PC-9 (cell line): ENCODE measurements at regions not wholly inside any gene's neighbourhood (a gene's known extent, or its start where the extent isn't known, plus 50 kb on each side); places are given as distances from the start of the nearest gene placed in this dataset.

Source experiments
- BruUV-seq: library from RNA; stranded (reverse); fragments of 400-500 nt; replicated peaks from 2 replicates; lab custom pipeline; 2021; lab: Mats Ljungman, UMichigan
- CTCF ChIA-PET: fragments of 300-600 bp; sonication (Branson Sonifier 250); formaldehyde crosslinking; loops from one replicate; lab custom pipeline; 2022; ENCODE audit warnings: antibody characterized with exemption; lab: Charles Lee
- POLR2A ChIA-PET: fragments of 300-600 bp; sonication (Branson Sonifier 250); formaldehyde crosslinking; loops from one replicate; lab custom pipeline; 2022; ENCODE audit warnings: antibody characterized with exemption; ENCODE audit not compliant: unreplicated experiment; lab: Charles Lee
- DNase-seq, 2 experiments: peaks; one replicate each; pipeline versions ENCODE4 v3.0.0 to v3.0.0-alpha.2; 2015 to 2022; ENCODE audit warnings: mixed read lengths in 1 of 2
- H2AFZ ChIP-seq: fragments of 200-600 bp; sonication (generic); 2 replicates; pipeline ENCODE4 v1.8.1; 2017; ENCODE audit warnings: antibody characterized with exemption
- H3F3A ChIP-seq: fragments of 200-600 bp; sonication (generic); 2 replicates; pipeline ENCODE4 v1.8.1; 2017; ENCODE audit warnings: antibody characterized with exemption, mild to moderate bottlenecking, low read depth; ENCODE audit not compliant: insufficient read depth
- H3K27ac ChIP-seq: fragments of 200-600 bp; sonication (generic); 2 replicates; pipeline ENCODE4 v1.6.1; 2016; ENCODE audit warnings: mixed run types
- H3K27me3 ChIP-seq: fragments of 200-600 bp; sonication (generic); 2 replicates; pipeline ENCODE4 v1.6.1; 2016; ENCODE audit warnings: low read depth, mixed run types; ENCODE audit not compliant: insufficient read depth
- H3K36me3 ChIP-seq: fragments of 200-600 bp; sonication (generic); 2 replicates; pipeline ENCODE4 v1.6.1; 2016; ENCODE audit warnings: low read depth, mixed run types
- H3K4me1 ChIP-seq: fragments of 200-600 bp; sonication (generic); replicated peaks from 2 replicates; pipeline ENCODE4 v1.6.1; 2016; ENCODE audit warnings: mixed run types; ENCODE audit not compliant: insufficient read depth
- H3K4me2 ChIP-seq: fragments of 200-600 bp; sonication (generic); 2 replicates; pipeline ENCODE4 v1.6.1; 2017; ENCODE audit warnings: mixed run types
- H3K4me3 ChIP-seq: fragments of 200-600 bp; sonication (generic); 2 replicates; pipeline ENCODE4 v1.6.1; 2016; ENCODE audit warnings: mixed run types
- H3K79me2 ChIP-seq: fragments of 200-600 bp; sonication (generic); 2 replicates; pipeline ENCODE4 v1.6.1; 2017; ENCODE audit warnings: low read depth, mixed run types
- H3K9me2 ChIP-seq: fragments of 200-600 bp; sonication (generic); 2 replicates; pipeline ENCODE4 v1.8.1; 2017; ENCODE audit warnings: mild to moderate bottlenecking; ENCODE audit not compliant: insufficient read depth
- H3K9me3 ChIP-seq: fragments of 200-600 bp; sonication (generic); 2 replicates; pipeline ENCODE4 v1.8.1; 2016; ENCODE audit warnings: low read depth; ENCODE audit not compliant: insufficient read depth
- H4K20me1 ChIP-seq: fragments of 200-600 bp; sonication (generic); 2 replicates; pipeline ENCODE4 v1.8.1; 2017; ENCODE audit not compliant: insufficient read depth
- EZH2 ChIP-seq: fragments of 200-600 bp; sonication (generic); IDR thresholded peaks from 2 replicates; pipeline ENCODE4 v1.8.0; 2017; ENCODE audit warnings: antibody characterized with exemption, low read depth
- intact Hi-C: fragments of 100-400 bp; cut with micrococcal nuclease; formaldehyde crosslinking; loops from one replicate; pipeline ENCODE4 v1.10.0; 2022; ENCODE audit not compliant: unreplicated experiment
- TF ChIP-seq, protein P1 (sequence below): fragments of 200-600 bp; sonication (generic); conservative IDR thresholded peaks from 2 replicates; pipeline ENCODE4 v1.6.1; 2017; ENCODE audit warnings: mixed run types, antibody characterized with exemption, mild to moderate bottlenecking, moderate library complexity

DNA sequence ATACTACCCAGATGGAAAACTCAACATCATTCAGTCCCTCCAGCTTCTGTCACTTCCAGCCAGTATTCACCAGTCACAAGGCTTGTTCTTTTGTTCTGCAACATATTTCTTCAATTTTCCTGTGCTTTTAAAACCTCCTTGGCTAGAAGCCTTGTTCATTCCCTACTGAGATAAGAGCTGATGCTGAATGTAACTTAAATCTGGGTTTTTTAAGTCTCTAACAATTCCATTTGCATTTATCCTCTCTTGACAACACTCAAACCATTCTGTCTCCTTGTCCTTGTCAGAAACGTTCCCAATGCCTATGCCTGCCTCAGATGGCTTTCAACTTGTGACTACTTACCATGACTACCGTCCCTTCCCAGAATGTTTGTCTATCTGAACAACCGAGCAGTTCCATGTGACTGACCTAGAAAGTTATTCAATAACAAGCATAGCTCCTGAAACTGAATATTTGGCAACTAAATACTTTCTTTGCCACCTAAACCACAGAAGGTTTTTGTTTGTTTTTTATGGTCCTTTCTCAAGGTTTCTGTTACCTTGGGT, 682.9 kb upstream of the GALNTL6 start:
- H3K4me3 ChIP-seq: no peak overlapping the region
- BruUV-seq: no TSS peak
- H3K27me3 ChIP-seq: no peaks in the 10 kb centered on the region
- CTCF ChIA-PET: no interaction called here
- no peaks in the 10 kb centered on the region for H3F3A ChIP-seq
- POLR2A ChIA-PET: no interaction called here
- no peaks in the 10 kb centered on the region for H3K9me3 ChIP-seq
- intact Hi-C loops: no loop called here
- no peak overlapping the region for H3K4me2 ChIP-seq
- H3K36me3 ChIP-seq: no peaks in the 10 kb centered on the region
- H3K79me2 ChIP-seq: no peaks in the 10 kb centered on the region
- no peak for DNase-seq
- H2AFZ ChIP-seq: no peak overlapping the region
- H3K9me2 ChIP-seq: no peaks in the 10 kb centered on the region
- no peaks in the 10 kb centered on the region for H4K20me1 ChIP-seq
- H3K4me1 ChIP-seq: no peaks in the 10 kb centered on the region
- H3K27ac ChIP-seq: no peak overlapping the region
- TF ChIP-seq, protein P1, sequence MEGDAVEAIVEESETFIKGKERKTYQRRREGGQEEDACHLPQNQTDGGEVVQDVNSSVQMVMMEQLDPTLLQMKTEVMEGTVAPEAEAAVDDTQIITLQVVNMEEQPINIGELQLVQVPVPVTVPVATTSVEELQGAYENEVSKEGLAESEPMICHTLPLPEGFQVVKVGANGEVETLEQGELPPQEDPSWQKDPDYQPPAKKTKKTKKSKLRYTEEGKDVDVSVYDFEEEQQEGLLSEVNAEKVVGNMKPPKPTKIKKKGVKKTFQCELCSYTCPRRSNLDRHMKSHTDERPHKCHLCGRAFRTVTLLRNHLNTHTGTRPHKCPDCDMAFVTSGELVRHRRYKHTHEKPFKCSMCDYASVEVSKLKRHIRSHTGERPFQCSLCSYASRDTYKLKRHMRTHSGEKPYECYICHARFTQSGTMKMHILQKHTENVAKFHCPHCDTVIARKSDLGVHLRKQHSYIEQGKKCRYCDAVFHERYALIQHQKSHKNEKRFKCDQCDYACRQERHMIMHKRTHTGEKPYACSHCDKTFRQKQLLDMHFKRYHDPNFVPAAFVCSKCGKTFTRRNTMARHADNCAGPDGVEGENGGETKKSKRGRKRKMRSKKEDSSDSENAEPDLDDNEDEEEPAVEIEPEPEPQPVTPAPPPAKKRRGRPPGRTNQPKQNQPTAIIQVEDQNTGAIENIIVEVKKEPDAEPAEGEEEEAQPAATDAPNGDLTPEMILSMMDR: no peak
- no peak for TF ChIP-seq EZH2

DNA sequence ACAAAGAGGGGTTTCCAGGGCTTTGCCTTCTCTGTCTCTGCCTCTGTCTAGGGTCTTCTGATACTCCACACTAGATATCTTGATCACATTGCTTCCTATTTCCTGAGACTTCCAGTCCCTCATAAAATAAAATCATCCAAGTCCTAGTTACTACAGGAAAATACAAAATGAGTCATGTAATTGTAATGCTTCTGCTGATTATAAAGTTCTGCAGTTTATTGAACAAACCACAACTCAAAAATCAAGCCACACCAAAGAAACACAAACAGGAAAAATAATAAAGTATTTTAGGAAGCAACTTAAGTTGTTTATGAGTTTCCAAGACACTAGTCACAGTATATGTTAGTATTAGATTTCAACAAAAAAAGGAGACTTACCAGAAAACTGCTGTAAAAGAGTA, 695.1 kb upstream of the GALNTL6 start:
- POLR2A ChIA-PET: no interaction called here
- H3K4me2 ChIP-seq: no peak overlapping the region
- no TSS peak for BruUV-seq
- H3K9me2 ChIP-seq: no peaks in the 10 kb centered on the region
- TF ChIP-seq, protein P1: no peak
- TF ChIP-seq EZH2: no peak
- no peak overlapping the region for H3K27ac ChIP-seq
- no peaks in the 10 kb centered on the region for H3K9me3 ChIP-seq
- H3K4me3 ChIP-seq: no peak overlapping the region
- H3K27me3 ChIP-seq: no peaks in the 10 kb centered on the region
- no peak for DNase-seq
- H3K36me3 ChIP-seq: no peaks in the 10 kb centered on the region
- no peak overlapping the region for H2AFZ ChIP-seq
- no peaks in the 10 kb centered on the region for H4K20me1 ChIP-seq
- intact Hi-C loops: no loop called here
- no peaks in the 10 kb centered on the region for H3K4me1 ChIP-seq
- no peaks in the 10 kb centered on the region for H3F3A ChIP-seq
- CTCF ChIA-PET: no interaction called here
- H3K79me2 ChIP-seq: no peaks in the 10 kb centered on the region

DNA sequence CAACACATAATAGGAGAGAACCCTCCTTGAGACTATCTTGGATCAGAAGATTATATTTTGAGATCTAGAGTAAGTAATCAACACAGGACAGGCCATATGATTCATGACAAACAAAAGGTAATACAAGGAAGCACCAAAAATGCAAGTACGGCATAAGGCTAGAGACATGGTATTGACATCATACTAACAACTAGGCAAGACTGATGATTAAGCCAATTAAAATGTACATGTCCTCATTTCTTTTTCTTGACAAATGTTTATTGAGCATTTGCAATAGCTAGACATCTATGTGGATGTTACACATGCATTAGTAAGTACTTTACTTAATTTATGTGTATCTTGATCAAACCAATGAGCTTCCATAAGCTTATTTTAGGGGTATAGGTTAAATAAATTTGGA, 695.7 kb upstream of the GALNTL6 start:
- intact Hi-C loops: no loop called here
- H3K79me2 ChIP-seq: no peaks in the 10 kb centered on the region
- no peak overlapping the region for H3K4me3 ChIP-seq
- no peaks in the 10 kb centered on the region for H3K4me1 ChIP-seq
- no peak for TF ChIP-seq EZH2
- TF ChIP-seq, protein P1: no peak
- no peaks in the 10 kb centered on the region for H3K9me2 ChIP-seq
- no peaks in the 10 kb centered on the region for H3K9me3 ChIP-seq
- H3K36me3 ChIP-seq: no peaks in the 10 kb centered on the region
- DNase-seq: no peak
- no peak overlapping the region for H2AFZ ChIP-seq
- no TSS peak for BruUV-seq
- H3F3A ChIP-seq: no peaks in the 10 kb centered on the region
- H3K4me2 ChIP-seq: no peak overlapping the region
- no peak overlapping the region for H3K27ac ChIP-seq
- H3K27me3 ChIP-seq: no peaks in the 10 kb centered on the region
- H4K20me1 ChIP-seq: no peaks in the 10 kb centered on the region
- CTCF ChIA-PET: no interaction called here
- POLR2A ChIA-PET: no interaction called here
